Activated naive CD8-positive, alpha-beta T cell treated with anti-CD3 and anti-CD28 coated beads, Interleukin-2, amount 50 U/mL, for 24 hours (primary cell): ENCODE measurements at regions not wholly inside any gene's neighbourhood (a gene's known extent, or its start where the extent isn't known, plus 50 kb on each side); places are given as distances from the start of the nearest gene placed in this dataset.

Experiments
- ATAC-seq: fragments of 150-1000 bp; cut with Tn5 transposase; one replicate; pipeline ENCODE4 v1.10.0; 2021
- DNase-seq: peaks from one replicate; pipeline ENCODE4 v3.0.0; 2021
- H3K27ac Mint-ChIP-seq: one replicate; pipeline ENCODE4 v1.8.0; 2021; ENCODE audit warnings: mild to moderate bottlenecking, mixed read lengths
- H3K27me3 Mint-ChIP-seq: one replicate; pipeline ENCODE4 v1.8.0; 2021; ENCODE audit warnings: mixed read lengths
- H3K36me3 Mint-ChIP-seq: one replicate; pipeline ENCODE4 v1.8.0; 2021; ENCODE audit warnings: low read depth, mixed read lengths
- H3K4me1 Mint-ChIP-seq: one replicate; pipeline ENCODE4 v1.8.0; 2021; ENCODE audit warnings: mixed read lengths
- H3K4me3 Mint-ChIP-seq: one replicate; pipeline ENCODE4 v1.8.0; 2021; ENCODE audit warnings: mild to moderate bottlenecking, moderate library complexity, mixed read lengths
- H3K9me3 Mint-ChIP-seq: one replicate; pipeline ENCODE4 v1.8.0; 2021; ENCODE audit warnings: mixed read lengths

GRCh38 chr3:116939091-116939490 is 229.5 kb downstream of the TUSC7 start:
- ATAC-seq = no peak
- DNase-seq = no peak
- no peak overlapping the region for H3K27ac Mint-ChIP-seq
- peaks cover 15% of the 10 kb centered on the region for H3K9me3 Mint-ChIP-seq
- H3K4me3 Mint-ChIP-seq = no peak overlapping the region
- no peaks in the 10 kb centered on the region for H3K27me3 Mint-ChIP-seq
- no peaks in the 10 kb centered on the region for H3K36me3 Mint-ChIP-seq
- H3K4me1 Mint-ChIP-seq = no peaks in the 10 kb centered on the region

- no peak for ATAC-seq
- Mint-ChIP-seq H3K4me1 (no peaks in the 10 kb centered on the region), H3K4me3 (no peak overlapping the region), H3K9me3 (peaks cover 15% of the 10 kb centered on the region), H3K36me3 (no peaks in the 10 kb centered on the region), H3K27me3 (no peaks in the 10 kb centered on the region), H3K27ac (no peak overlapping the region)
- DNase-seq = no peak
Measured at GRCh38 chr3:116939550-116939949, 230.0 kb downstream of the TUSC7 start.

DNA sequence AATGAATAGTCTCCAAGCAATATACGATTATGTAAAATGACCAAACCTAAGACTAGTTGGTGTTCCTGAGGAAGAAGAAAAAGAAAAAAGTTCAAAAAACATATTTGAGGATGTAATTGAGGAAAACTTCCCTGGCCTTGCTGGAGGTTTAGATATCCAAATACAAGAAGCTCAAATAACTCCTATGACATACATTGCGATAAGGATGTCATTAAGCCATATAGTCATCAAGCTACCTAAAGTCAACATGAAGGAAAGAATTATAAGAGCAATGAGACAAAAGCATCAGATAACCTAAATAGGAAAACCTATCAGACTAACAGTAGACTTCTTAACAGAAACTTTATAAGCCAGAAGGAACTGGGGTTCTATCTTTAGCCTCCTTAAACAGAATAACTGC is 231.1 kb downstream of the TUSC7 start:
- H3K36me3 Mint-ChIP-seq = no peaks in the 10 kb centered on the region

DNA sequence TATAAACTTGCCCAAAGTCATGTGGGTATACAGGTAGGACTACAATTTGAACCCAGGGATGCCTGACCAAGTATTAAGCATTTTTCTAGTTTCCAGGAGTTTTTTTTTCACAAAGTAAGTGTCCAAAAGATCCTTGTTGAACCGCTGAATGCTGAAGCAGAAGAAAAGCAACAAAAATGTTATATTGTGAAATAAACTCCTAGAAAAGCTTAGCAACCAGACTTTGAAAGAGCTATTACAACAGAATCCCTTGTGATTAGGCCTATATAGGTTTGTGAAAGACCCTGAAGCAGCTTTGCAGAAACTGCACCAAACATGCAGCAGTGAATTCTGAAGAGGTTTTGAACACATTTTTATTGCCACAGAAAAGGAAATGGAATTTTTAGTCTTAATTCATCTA is 236.8 kb downstream of the TUSC7 start:
- no peak overlapping the region for H3K4me3 Mint-ChIP-seq
- DNase-seq = no peak
- no peak overlapping the region for H3K27ac Mint-ChIP-seq
- ATAC-seq = no peak
- H3K27me3 Mint-ChIP-seq = no peaks in the 10 kb centered on the region
- H3K36me3 Mint-ChIP-seq = no peaks in the 10 kb centered on the region
- no peaks in the 10 kb centered on the region for H3K4me1 Mint-ChIP-seq
- H3K9me3 Mint-ChIP-seq = no peaks in the 10 kb centered on the region

More for the DNA sequence above, 231.1 kb downstream of the TUSC7 start:
- no peaks in the 10 kb centered on the region for H3K4me1 Mint-ChIP-seq
- H3K9me3 Mint-ChIP-seq = peaks cover 10% of the 10 kb centered on the region
- H3K4me3 Mint-ChIP-seq = no peak overlapping the region
- ATAC-seq = no peak
- no peaks in the 10 kb centered on the region for H3K27me3 Mint-ChIP-seq
- no peak overlapping the region for H3K27ac Mint-ChIP-seq
- no peak for DNase-seq

DNA sequence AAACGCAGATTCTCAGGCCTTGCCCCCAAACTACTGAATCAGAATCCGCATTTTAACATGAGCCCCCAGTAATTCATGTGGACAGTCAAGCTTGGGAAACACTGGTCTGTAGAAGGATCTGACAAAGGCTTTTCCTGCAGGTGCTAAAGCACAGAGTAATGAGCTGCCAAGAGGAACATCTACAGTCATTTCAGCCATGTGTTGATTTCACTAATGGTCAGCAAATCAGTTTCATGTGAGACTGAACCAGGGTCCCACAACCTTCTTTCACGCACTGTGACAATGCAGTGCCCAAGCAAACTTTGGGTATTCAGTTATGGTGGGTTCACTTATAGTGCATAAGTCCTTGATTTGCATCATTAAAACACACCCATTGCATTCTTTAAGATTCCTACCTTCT is 237.6 kb downstream of the TUSC7 start:
- Mint-ChIP-seq H3K36me3 (no peaks in the 10 kb centered on the region), H3K4me1 (no peaks in the 10 kb centered on the region), H3K27ac (no peak overlapping the region), H3K9me3 (no peaks in the 10 kb centered on the region), H3K27me3 (no peaks in the 10 kb centered on the region), H3K4me3 (no peak overlapping the region)
- ATAC-seq (no peak), DNase-seq (no peak)

- no peak for DNase-seq
- H3K27ac Mint-ChIP-seq = no peak overlapping the region
Measured at GRCh38 chr3:116947809-116948208, 238.2 kb downstream of the TUSC7 start.

DNA sequence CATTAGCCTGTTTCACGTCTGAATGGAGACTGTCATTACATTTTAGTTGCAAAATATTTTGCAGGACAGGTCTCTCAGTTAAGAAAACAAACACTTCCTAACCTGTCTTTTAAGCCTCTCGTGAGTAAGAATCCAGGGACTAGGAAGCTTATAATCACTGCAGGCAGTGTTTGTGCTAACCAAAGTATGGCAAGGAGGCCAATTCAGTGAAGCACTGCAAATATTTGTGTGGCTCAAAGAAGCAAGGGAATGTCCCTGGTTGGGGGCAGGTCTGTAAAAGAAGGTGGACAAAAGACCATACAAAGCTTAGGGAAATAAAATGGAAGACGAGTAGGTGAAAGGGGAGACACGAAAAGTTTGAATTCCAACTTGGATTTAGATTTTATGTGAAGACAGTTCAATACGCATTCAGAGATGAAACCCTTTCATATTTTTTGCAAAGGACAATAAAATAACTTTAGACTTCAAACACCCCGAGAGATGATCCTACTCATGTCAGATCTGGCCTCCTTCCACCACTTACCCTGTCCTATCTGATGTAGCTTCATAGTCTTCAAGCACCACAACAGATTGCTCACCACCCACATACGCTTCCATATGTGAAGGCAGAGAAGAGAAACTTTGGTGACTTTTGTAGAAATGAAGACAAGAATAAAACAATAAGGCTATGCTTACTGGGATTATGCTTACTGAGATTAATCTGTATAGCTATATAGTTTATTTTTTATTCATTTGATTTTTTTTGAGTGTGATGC is 240.9 kb downstream of the TUSC7 start:
- no peak for DNase-seq
- H3K27ac Mint-ChIP-seq = no peak overlapping the region
- ATAC-seq = no peak

More at GRCh38 chr3:116947809-116948208, 238.2 kb downstream of the TUSC7 start:
- no peak for ATAC-seq
- Mint-ChIP-seq H3K36me3 (no peaks in the 10 kb centered on the region), H3K4me1 (no peaks in the 10 kb centered on the region), H3K27me3 (no peaks in the 10 kb centered on the region), H3K4me3 (no peak overlapping the region), H3K9me3 (no peaks in the 10 kb centered on the region)

DNA sequence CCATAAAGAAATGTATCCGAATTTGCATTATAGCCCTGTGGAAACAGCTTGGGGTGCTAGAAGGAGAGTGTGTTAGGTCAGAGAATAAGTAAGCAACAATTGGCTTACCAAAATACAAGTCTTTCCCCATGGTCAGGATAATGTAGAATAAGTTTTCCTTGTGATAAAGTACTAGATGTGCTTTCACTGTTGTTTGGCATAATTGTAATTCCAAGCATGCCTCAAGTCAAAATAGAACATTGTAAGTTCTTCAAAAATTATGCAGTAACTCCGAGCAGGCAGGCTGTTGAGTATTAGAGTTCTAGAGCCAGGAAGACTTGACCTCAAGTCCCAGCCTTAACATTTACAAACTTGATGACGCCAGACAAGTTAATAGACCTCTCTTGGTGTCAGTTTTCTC is 242.0 kb downstream of the TUSC7 start:
- Mint-ChIP-seq H3K27ac (no peak overlapping the region), H3K4me3 (no peak overlapping the region), H3K9me3 (no peaks in the 10 kb centered on the region), H3K27me3 (no peaks in the 10 kb centered on the region), H3K36me3 (no peaks in the 10 kb centered on the region), H3K4me1 (no peaks in the 10 kb centered on the region)
- no peak for DNase-seq
- ATAC-seq = no peak

More for the DNA sequence above, 240.9 kb downstream of the TUSC7 start:
- Mint-ChIP-seq H3K9me3 (no peaks in the 10 kb centered on the region), H3K4me3 (no peak overlapping the region), H3K27me3 (no peaks in the 10 kb centered on the region), H3K36me3 (no peaks in the 10 kb centered on the region), H3K4me1 (no peaks in the 10 kb centered on the region)

DNA sequence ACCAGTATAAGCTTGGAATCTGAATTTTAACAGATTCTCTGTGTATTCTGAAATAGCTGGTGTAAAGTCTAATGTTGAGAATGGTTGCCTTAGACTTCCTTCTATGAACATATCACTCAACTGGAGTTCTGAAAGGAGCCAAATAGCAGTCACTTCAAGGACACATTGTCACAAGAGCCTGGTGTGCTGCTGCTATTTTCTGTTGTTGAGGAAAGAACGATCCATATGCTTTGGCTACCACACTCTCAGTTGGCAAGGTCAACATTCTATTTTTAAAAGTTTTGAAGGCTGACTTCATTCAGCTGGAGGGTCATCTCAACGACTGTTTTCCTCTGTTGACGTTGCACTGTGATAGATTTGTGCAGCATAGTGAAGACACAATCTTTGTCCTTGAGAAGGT is 248.7 kb downstream of the TUSC7 start:
- Mint-ChIP-seq H3K9me3 (no peaks in the 10 kb centered on the region), H3K27me3 (no peaks in the 10 kb centered on the region)
- no peak for ATAC-seq

GRCh38 chr3:116961106-116961505 is 251.5 kb downstream of the TUSC7 start:
- no peak overlapping the region for H3K4me3 Mint-ChIP-seq
- ATAC-seq (no peak), DNase-seq (no peak)
- H3K27me3 Mint-ChIP-seq = no peaks in the 10 kb centered on the region
- no peaks in the 10 kb centered on the region for H3K36me3 Mint-ChIP-seq
- H3K4me1 Mint-ChIP-seq = no peaks in the 10 kb centered on the region
- peaks cover 4% of the 10 kb centered on the region for H3K9me3 Mint-ChIP-seq
- no peak overlapping the region for H3K27ac Mint-ChIP-seq

More for the DNA sequence above, 248.7 kb downstream of the TUSC7 start:
- Mint-ChIP-seq H3K4me3 (no peak overlapping the region), H3K27ac (no peak overlapping the region), H3K36me3 (no peaks in the 10 kb centered on the region), H3K4me1 (no peaks in the 10 kb centered on the region)
- no peak for DNase-seq

- ATAC-seq = no peak
- H3K27me3 Mint-ChIP-seq = no peaks in the 10 kb centered on the region
- peaks cover 4% of the 10 kb centered on the region for H3K9me3 Mint-ChIP-seq
- H3K4me3 Mint-ChIP-seq = no peak overlapping the region
- DNase-seq = no peak
- no peaks in the 10 kb centered on the region for H3K4me1 Mint-ChIP-seq
- H3K27ac Mint-ChIP-seq = no peak overlapping the region
- no peaks in the 10 kb centered on the region for H3K36me3 Mint-ChIP-seq
Measured at GRCh38 chr3:116963802-116964201, 254.2 kb downstream of the TUSC7 start.

DNA sequence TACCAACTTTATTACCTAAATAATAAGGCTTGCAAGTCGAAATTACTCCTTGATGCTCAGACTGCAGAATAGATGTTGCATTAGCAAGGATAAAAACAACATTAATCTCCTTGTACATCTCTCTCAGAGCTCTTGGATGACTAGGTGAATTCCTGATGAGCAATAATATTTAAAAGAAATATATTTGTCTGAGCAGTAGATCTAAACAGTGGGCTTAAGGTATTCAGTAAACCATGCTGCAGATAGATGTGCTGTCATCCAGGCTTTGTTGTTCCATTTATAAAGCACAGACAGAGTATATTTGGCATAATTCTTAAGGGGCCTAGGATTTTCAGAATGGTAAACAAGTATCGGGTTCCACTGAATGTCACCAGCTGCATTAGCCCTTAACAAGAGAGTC is 257.1 kb downstream of the TUSC7 start:
- H3K27me3 Mint-ChIP-seq = no peaks in the 10 kb centered on the region
- peaks cover 4% of the 10 kb centered on the region for H3K9me3 Mint-ChIP-seq
- ATAC-seq (no peak), DNase-seq (no peak)
- H3K27ac Mint-ChIP-seq = no peak overlapping the region
- H3K36me3 Mint-ChIP-seq = no peaks in the 10 kb centered on the region
- no peaks in the 10 kb centered on the region for H3K4me1 Mint-ChIP-seq
- no peak overlapping the region for H3K4me3 Mint-ChIP-seq

GRCh38 chr3:116969135-116969534 is 259.6 kb downstream of the TUSC7 start:
- no peaks in the 10 kb centered on the region for H3K36me3 Mint-ChIP-seq
- no peak overlapping the region for H3K27ac Mint-ChIP-seq
- no peak for ATAC-seq
- H3K9me3 Mint-ChIP-seq = peaks cover 4% of the 10 kb centered on the region
- no peak overlapping the region for H3K4me3 Mint-ChIP-seq
- no peaks in the 10 kb centered on the region for H3K4me1 Mint-ChIP-seq
- DNase-seq = no peak
- H3K27me3 Mint-ChIP-seq = no peaks in the 10 kb centered on the region

GRCh38 chr3:116969646-116970045 is 260.1 kb downstream of the TUSC7 start:
- Mint-ChIP-seq H3K4me3 (no peak overlapping the region), H3K9me3 (peaks cover under 1% of the 10 kb centered on the region), H3K36me3 (no peaks in the 10 kb centered on the region), H3K27me3 (no peaks in the 10 kb centered on the region), H3K27ac (no peak overlapping the region), H3K4me1 (no peaks in the 10 kb centered on the region)
- no peak for ATAC-seq
- no peak for DNase-seq

DNA sequence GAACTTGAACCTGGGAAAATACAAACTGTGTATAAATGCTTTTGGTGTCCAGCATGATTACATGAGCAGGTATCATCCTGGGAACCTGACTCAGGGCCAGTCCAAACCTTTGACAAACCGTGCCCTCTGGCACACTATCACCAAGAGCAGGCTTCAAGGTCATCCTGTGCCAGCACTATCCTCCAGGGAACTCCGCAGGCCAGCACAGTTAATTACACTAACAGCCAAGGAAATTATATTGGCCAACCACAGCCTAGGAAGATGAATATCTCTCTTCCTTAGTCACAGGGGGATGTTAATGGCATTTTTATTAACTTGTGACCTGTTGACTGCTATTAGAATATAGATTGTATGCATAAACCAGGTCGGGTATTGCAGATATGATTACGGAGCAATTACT is 262.0 kb downstream of the TUSC7 start:
- Mint-ChIP-seq H3K4me3 (no peak overlapping the region), H3K27ac (no peak overlapping the region), H3K27me3 (no peaks in the 10 kb centered on the region), H3K4me1 (no peaks in the 10 kb centered on the region), H3K36me3 (no peaks in the 10 kb centered on the region), H3K9me3 (no peaks in the 10 kb centered on the region)
- ATAC-seq = no peak
- DNase-seq = no peak

- no peak for ATAC-seq
- Mint-ChIP-seq H3K9me3 (no peaks in the 10 kb centered on the region), H3K4me1 (no peaks in the 10 kb centered on the region)
Measured at GRCh38 chr3:116974702-116975101, 265.1 kb downstream of the TUSC7 start.

More at GRCh38 chr3:116974702-116975101, 265.1 kb downstream of the TUSC7 start:
- no peak overlapping the region for H3K27ac Mint-ChIP-seq
- no peak overlapping the region for H3K4me3 Mint-ChIP-seq
- no peaks in the 10 kb centered on the region for H3K36me3 Mint-ChIP-seq
- no peaks in the 10 kb centered on the region for H3K27me3 Mint-ChIP-seq
- no peak for DNase-seq
